ENCODE measurements at regions not wholly inside any gene's neighbourhood (a gene's known extent, or its start where the extent isn't known, plus 50 kb on each side); places are given as distances from the start of the nearest gene placed in this dataset.

GRCh38 chr4:96407225-96407624, 567.3 kb downstream of the PDHA2 start:
- Histone ChIP-seq H3K9me3 (ENCODE audit: control insufficient read depth in 1 of 2, insufficient read depth in 1 of 2, low read depth in 1 of 2, low read length in 2 of 2) (no peaks in the 10 kb centered on the region), H3K9ac (ENCODE audit: low read length) (no peak overlapping the region), H3K9me2 (ENCODE audit: insufficient read depth) (no peaks in the 10 kb centered on the region), H3K4me1 (ENCODE audit: control insufficient read depth in 1 of 2, insufficient read depth in 2 of 2, low read length in 2 of 2) (no peaks in the 10 kb centered on the region), H4K20me1 (ENCODE audit: insufficient read depth) (no peaks in the 10 kb centered on the region), H3K4me3 (replicated peaks in 1 of 2; ENCODE audit: low read depth in 1 of 2, low read length in 2 of 2) (no peak overlapping the region), H3K27ac (ENCODE audit: low read depth, low read length) (no peak overlapping the region), H3K27me3 (ENCODE audit: insufficient read depth, low read length) (no peaks in the 10 kb centered on the region), H3K4me2 (ENCODE audit: low read length) (no peak overlapping the region), H2AFZ (ENCODE audit: low read depth, low read length, poor library complexity, severe bottlenecking) (no peak overlapping the region), H3K36me3 (ENCODE audit: control insufficient read depth in 1 of 2, insufficient read depth in 2 of 2, low read length in 2 of 2) (no peaks in the 10 kb centered on the region), H3K79me2 (ENCODE audit: insufficient read depth, low read length) (no peaks in the 10 kb centered on the region)
- ATAC-seq (no peak), DNase-seq (ENCODE audit: low read depth, low spot score) (no peak)
- intact Hi-C loops (cut with micrococcal nuclease): no loop called here
- POLR2A ChIA-PET: no interaction called here
- CTCF ChIA-PET: no interaction called here
- TF ChIP-seq ZFX (IDR thresholded peaks at IDR 0.05) (no peak), CEBPB (IDR thresholded peaks at IDR 0.05; ENCODE audit: low read depth) (no peak), POLR2AphosphoS5 (IDR thresholded peaks at IDR 0.05; ENCODE audit: low read depth, low read length) (no peak), EZH2phosphoT487 (IDR thresholded peaks at IDR 0.05; ENCODE audit: borderline replicate concordance) (no peak), EZH2 (IDR thresholded peaks at IDR 0.05) (no peak), CTCF (IDR thresholded peaks at IDR 0.05 in 2 of 3, conservative IDR thresholded peaks at IDR 0.05 in 1 of 3; ENCODE audit: borderline replicate concordance in 1 of 3, insufficient read depth in 1 of 3, low read depth in 2 of 3, low read length in 2 of 3) (no peak), ELF1 (IDR thresholded peaks at IDR 0.05; ENCODE audit: borderline replicate concordance, low read depth) (no peak), YY1 (IDR thresholded peaks at IDR 0.05; ENCODE audit: extremely low read depth, insufficient replicate concordance, low read depth, low read length) (no peak), MAX (IDR thresholded peaks at IDR 0.05) (no peak), JUND (IDR thresholded peaks at IDR 0.05) (no peak), SRF (IDR thresholded peaks at IDR 0.05; ENCODE audit: low read depth) (no peak), EGR1 (IDR thresholded peaks at IDR 0.05; ENCODE audit: low read depth) (no peak), ZNF274 (IDR thresholded peaks at IDR 0.05; ENCODE audit: low read depth, low read length) (no peak), REST (IDR thresholded peaks at IDR 0.05; ENCODE audit: low read depth) (no peak), ATF3 (IDR thresholded peaks at IDR 0.05) (no peak), FOSL1 (IDR thresholded peaks at IDR 0.05; ENCODE audit: low read depth) (no peak), RAD21 (IDR thresholded peaks at IDR 0.05; ENCODE audit: low read depth) (no peak), TCF7L2 (IDR thresholded peaks at IDR 0.05; ENCODE audit: borderline replicate concordance, extremely low read depth, insufficient read depth, insufficient read length) (no peak)
- no TSS peak for BruUV-seq (replicated peaks)
- RAD21 ChIA-PET (ENCODE audit: low non-redundant PET in 1 of 2, low total read pairs in 2 of 2, uncharacterized antibody in 2 of 2, unreplicated experiment in 2 of 2): no interaction called here
